ENCODE measurements at regions not wholly inside any gene's neighbourhood (a gene's known extent, or its start where the extent isn't known, plus 50 kb on each side); places are given as distances from the start of the nearest gene placed in this dataset.

DNA sequence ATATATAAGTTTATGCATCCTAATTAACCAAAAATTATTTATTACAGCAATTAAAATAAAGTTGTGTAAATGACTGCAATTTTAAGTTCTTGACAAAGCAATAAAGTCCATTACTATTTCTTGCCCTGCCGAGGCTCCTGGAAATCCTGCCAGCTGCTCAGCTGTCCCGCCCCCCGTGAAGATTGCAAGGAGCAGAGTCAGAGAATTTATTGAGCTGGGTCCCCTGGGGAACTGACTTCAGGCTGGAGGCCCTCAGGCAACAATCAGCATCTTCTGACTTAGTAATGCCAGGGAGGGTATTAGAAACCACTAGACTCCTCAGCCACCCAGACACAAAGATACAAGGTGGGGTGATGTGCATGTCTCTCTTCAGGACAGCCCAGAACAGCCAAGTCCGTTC lies 92.3 kb downstream of the EDN3 start:
- no peaks in the 10 kb centered on the region for H3K4me1 Mint-ChIP-seq (ENCODE audit: low read depth)
- no peaks in the 10 kb centered on the region for H3K9me3 Mint-ChIP-seq
- H3K4me3 Mint-ChIP-seq: no peak overlapping the region
- peaks cover 1% of the 10 kb centered on the region for H3K27me3 Mint-ChIP-seq
- H3K27ac Mint-ChIP-seq: no peak overlapping the region
- intact Hi-C loops (cut with micrococcal nuclease): no loop called here
- no peaks in the 10 kb centered on the region for H3K36me3 Mint-ChIP-seq (ENCODE audit: low read depth)

DNA sequence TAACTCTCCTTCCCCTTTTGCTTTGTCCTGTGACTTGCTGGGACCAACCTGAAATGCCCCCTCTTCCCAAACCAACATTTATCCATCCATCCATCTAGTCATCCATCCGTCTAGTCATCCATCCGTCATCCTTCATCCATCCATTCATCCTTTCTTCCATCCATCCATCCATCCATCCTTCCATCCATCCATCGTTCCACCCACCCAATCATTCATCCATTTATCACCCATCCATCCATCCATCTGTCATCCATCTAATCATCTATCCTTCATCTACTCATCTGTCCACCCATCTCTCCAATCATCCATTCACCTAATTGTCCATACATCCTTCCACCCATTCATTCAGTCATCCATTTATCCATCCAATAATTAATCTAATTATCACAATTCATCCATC lies 92.7 kb downstream of the EDN3 start:
- intact Hi-C loops (cut with micrococcal nuclease): no loop called here
- no peak overlapping the region for H3K27ac Mint-ChIP-seq

DNA sequence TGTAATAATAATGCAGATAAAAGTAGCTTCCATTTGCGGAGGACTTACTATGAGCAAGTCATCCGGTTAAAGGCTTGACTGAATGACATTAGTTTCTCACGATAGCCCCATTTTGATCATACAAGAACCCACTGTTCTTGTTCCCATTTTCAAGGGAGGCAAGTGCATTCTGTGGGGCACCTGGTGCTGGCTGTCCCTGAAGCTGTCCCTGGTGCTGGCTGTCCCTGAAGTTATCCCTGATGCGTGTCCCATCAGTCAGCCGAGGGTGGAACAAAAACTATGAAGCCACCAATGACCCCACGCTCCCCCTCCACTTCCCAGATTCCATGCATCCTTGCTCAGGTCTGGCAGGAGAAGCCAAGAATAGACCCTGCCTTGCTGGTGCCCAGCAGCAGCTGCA lies 95.3 kb downstream of the EDN3 start:
- Mint-ChIP-seq H3K27me3 (no peaks in the 10 kb centered on the region), H3K4me1 (ENCODE audit: low read depth) (no peaks in the 10 kb centered on the region), H3K27ac (no peak overlapping the region), H3K36me3 (ENCODE audit: low read depth) (no peaks in the 10 kb centered on the region), H3K9me3 (no peaks in the 10 kb centered on the region), H3K4me3 (no peak overlapping the region)
- intact Hi-C loops (cut with micrococcal nuclease): no loop called here

More for the DNA sequence above, 92.7 kb downstream of the EDN3 start:
- Mint-ChIP-seq H3K4me3 (no peak overlapping the region), H3K27me3 (peaks cover 1% of the 10 kb centered on the region), H3K4me1 (ENCODE audit: low read depth) (no peaks in the 10 kb centered on the region), H3K36me3 (ENCODE audit: low read depth) (no peaks in the 10 kb centered on the region), H3K9me3 (no peaks in the 10 kb centered on the region)

DNA sequence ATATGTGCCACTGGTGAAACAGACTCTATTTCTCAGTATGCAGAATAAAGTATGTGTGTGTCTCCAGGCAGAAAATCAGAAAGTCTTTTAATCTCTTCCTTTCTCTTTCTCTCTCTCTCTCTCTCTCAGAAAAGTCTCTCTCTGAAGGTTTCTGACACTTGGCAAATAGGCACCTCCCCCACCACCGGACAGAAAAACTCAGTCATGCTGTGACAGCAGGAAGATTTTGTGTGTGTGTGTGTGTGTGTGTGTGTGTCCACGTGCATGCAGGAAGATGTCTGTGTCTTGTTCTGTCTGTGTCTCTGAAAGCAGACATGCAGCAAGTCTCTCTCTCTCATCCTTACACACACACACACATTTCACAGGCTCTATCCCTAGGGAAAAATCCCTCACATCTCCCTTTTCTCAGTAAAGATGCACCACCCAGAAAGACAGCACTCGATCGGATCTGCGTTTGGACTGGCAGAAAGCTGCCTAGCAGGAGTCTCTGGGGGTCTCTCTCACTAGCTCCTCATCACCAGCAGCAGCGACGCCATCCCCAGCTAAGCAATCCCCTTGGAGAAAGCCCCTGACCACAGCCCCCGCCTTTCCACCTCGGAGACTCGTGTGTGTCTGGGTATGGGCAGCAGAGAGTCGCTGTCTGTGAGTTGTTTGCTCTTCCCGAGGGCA lies 98.3 kb downstream of the EDN3 start:
- intact Hi-C loops (cut with micrococcal nuclease): no loop called here
- Mint-ChIP-seq H3K27me3 (no peaks in the 10 kb centered on the region), H3K36me3 (ENCODE audit: low read depth) (no peaks in the 10 kb centered on the region), H3K9me3 (no peaks in the 10 kb centered on the region), H3K27ac (no peak overlapping the region), H3K4me3 (no peak overlapping the region), H3K4me1 (ENCODE audit: low read depth) (no peaks in the 10 kb centered on the region)

DNA sequence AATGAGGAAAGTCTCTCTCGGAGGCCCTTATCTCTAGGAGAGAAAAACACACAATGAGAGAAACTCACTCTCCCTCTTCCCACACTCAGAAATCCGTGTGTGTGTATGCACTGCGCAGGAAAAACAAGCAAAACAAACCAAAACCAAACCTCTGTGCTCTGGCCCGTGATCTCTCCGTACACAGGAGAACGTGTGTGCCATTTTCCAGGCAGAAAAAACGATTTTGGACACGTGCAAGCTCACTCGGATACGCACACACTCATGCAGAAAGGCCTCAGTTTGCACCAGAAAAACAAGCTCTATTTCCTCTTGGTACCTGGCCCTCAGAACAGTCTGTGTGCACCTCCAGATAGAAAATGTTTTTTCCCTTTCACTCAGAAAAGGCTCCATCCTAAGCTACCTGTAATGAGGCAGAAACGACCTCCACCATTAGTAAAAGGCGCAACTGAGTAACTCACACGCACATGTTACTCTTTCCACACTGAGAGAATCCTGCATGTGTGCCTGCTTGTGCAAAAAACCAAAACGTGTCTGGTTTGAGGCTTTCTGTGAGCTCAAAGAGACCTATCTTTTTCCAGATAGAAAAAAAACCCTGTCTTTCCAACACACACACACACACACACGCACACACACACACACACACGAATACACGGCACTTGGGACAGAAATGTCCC lies 99.2 kb downstream of the EDN3 start:
- intact Hi-C loops (cut with micrococcal nuclease): loop anchor here (10.0 kb wide), 2 partner anchors 185 to 345 kb away; no protein-coding TSS in a partner anchor

DNA sequence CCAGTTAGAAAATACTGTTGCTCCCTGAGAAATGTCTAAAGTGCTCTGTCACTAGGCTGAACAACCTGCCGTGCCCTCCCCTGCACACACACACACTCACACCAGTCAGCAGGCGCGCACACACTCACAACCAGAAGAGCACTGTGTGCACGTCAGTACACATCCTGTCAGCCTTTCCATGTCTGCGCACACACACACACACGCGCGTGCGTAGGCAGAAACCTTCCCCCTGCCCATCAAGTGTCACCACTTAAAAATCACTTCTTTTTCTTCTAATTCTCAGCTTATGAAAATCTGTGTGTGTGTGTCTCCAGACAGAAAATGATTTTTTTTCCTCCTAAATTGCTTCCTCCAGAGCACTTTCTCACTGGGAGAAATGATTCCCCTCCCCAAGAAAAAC lies 100.3 kb downstream of the EDN3 start:
- H3K27ac Mint-ChIP-seq: no peak overlapping the region
- intact Hi-C loops (cut with micrococcal nuclease): loop anchor here (10.0 kb wide), 2 partner anchors 186 to 346 kb away; no protein-coding TSS in a partner anchor

More for the DNA sequence above, 99.2 kb downstream of the EDN3 start:
- Mint-ChIP-seq H3K9me3 (no peaks in the 10 kb centered on the region), H3K27me3 (no peaks in the 10 kb centered on the region), H3K4me3 (no peak overlapping the region), H3K4me1 (ENCODE audit: low read depth) (no peaks in the 10 kb centered on the region), H3K36me3 (ENCODE audit: low read depth) (no peaks in the 10 kb centered on the region), H3K27ac (no peak overlapping the region)

DNA sequence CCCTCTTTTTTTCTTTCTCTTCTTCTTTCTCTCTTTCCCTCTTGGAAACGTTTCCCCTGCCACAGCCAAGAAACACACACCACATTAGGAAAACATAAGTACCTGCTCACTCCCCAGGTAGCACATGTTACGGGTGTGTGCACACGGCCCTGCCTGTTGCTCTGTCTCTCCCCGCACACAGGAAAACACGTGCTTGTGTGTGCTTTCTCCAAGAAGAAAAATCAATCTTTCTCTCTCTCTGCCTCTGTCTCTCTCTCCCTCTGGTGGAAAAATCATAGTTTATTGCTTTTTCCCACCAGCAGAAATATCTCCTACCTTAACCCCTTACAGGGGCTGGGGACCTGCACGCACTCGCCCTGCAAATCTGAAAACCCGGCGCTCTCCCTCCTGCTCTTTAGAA lies 102.3 kb downstream of the EDN3 start:
- H3K9me3 Mint-ChIP-seq: no peaks in the 10 kb centered on the region
- H3K4me1 Mint-ChIP-seq (ENCODE audit: low read depth): no peaks in the 10 kb centered on the region
- H3K36me3 Mint-ChIP-seq (ENCODE audit: low read depth): no peaks in the 10 kb centered on the region
- no peak overlapping the region for H3K27ac Mint-ChIP-seq
- no peak overlapping the region for H3K4me3 Mint-ChIP-seq
- intact Hi-C loops (cut with micrococcal nuclease): loop anchor here (2.0 to 10.0 kb wide), 3 partner anchors 188 to 348 kb away; no protein-coding TSS in a partner anchor
- H3K27me3 Mint-ChIP-seq: peaks cover 2% of the 10 kb centered on the region

More for the DNA sequence above, 100.3 kb downstream of the EDN3 start:
- H3K4me3 Mint-ChIP-seq: no peak overlapping the region
- H3K27me3 Mint-ChIP-seq: peaks cover 1% of the 10 kb centered on the region
- no peaks in the 10 kb centered on the region for H3K36me3 Mint-ChIP-seq (ENCODE audit: low read depth)
- no peaks in the 10 kb centered on the region for H3K9me3 Mint-ChIP-seq
- H3K4me1 Mint-ChIP-seq (ENCODE audit: low read depth): no peaks in the 10 kb centered on the region

DNA sequence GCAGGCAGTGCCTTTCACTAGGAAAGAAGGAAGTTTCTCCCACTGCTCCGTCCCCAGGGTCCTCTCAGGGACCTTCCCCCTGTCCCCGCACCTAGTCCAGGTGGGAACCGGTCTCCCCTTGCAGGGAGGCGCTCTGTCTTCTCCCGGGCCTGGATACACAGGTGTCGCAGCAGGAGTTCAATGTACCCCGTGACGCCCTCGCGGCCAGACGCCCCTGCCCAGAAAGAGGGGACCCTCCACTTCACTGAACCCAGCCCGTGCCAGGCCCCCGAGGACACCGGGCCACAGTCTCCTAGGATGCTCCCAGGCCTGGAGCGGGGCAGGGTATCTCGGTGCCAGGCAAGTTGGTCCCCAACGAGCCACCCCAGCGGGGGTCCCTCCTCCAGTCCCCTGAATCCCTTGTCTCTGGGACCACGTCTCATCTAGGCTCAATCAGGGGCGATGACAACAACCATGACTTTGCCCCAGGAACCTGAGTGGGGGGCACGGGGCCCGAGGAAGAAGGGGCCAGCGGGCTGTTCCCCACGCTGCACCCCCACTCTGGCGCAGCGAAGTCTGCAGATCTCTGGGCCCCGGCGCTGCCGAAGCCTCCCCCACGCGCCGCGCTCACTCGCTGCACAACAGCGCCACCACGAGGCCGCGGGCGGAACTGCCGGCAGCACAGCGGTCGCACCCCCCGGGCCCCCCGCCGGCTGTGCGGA lies 103.0 kb downstream of the EDN3 start:
- Mint-ChIP-seq H3K4me1 (ENCODE audit: low read depth) (no peaks in the 10 kb centered on the region), H3K36me3 (ENCODE audit: low read depth) (no peaks in the 10 kb centered on the region), H3K4me3 (no peak overlapping the region), H3K9me3 (no peaks in the 10 kb centered on the region), H3K27me3 (peaks cover 2% of the 10 kb centered on the region), H3K27ac (no peak overlapping the region)
- intact Hi-C loops (cut with micrococcal nuclease): loop anchor here (2.0 to 10.0 kb wide), 3 partner anchors 189 to 349 kb away; no protein-coding TSS in a partner anchor

DNA sequence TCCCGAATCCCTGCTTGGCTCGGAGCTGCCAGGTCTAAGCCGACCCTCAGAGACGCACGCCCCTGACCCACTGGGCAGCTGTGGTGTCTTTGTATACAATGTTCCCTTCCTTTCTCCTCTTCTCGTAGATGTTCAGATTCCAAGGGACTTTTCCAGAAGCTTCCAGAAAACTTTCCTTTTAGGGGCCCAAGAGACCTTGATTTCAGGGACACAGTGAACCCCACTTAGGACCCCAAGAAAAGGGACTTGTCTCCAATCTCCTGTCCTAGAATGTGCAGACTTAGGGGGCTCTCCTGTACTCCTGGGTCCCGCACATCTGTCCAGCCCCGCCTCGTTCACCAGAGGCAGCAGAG lies 103.5 kb downstream of the EDN3 start:
- Mint-ChIP-seq H3K36me3 (ENCODE audit: low read depth) (no peaks in the 10 kb centered on the region), H3K27me3 (peaks cover 2% of the 10 kb centered on the region), H3K4me1 (ENCODE audit: low read depth) (no peaks in the 10 kb centered on the region), H3K27ac (no peak overlapping the region), H3K9me3 (no peaks in the 10 kb centered on the region), H3K4me3 (no peak overlapping the region)
- intact Hi-C loops (cut with micrococcal nuclease): loop anchor here (2.0 to 10.0 kb wide), 3 partner anchors 189 to 349 kb away; no protein-coding TSS in a partner anchor

DNA sequence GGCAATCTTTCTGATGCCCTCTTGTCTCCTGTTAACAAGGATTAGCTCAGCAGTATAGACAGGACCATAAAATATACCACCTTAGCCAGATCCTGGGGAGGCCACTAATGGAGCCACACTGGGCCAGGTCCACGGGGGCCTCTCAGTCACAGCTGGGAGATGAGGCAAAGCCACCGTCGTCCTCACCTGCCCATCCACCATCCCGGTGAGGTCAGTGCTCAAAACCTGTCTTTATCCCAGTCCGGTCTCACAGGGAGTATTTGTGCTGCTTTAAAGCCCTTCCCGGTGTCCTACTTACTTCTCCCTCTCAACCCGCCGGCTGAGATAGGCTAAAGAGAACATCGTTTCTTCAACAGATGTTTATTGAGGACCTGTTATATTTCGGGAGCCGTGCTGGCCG lies 104.3 kb downstream of the EDN3 start:
- Mint-ChIP-seq H3K27me3 (peaks cover 2% of the 10 kb centered on the region), H3K36me3 (ENCODE audit: low read depth) (no peaks in the 10 kb centered on the region), H3K4me3 (no peak overlapping the region), H3K27ac (no peak overlapping the region), H3K9me3 (no peaks in the 10 kb centered on the region), H3K4me1 (ENCODE audit: low read depth) (no peaks in the 10 kb centered on the region)
- intact Hi-C loops (cut with micrococcal nuclease): loop anchor here (10.0 kb wide), 2 partner anchors 190 to 350 kb away; no protein-coding TSS in a partner anchor

DNA sequence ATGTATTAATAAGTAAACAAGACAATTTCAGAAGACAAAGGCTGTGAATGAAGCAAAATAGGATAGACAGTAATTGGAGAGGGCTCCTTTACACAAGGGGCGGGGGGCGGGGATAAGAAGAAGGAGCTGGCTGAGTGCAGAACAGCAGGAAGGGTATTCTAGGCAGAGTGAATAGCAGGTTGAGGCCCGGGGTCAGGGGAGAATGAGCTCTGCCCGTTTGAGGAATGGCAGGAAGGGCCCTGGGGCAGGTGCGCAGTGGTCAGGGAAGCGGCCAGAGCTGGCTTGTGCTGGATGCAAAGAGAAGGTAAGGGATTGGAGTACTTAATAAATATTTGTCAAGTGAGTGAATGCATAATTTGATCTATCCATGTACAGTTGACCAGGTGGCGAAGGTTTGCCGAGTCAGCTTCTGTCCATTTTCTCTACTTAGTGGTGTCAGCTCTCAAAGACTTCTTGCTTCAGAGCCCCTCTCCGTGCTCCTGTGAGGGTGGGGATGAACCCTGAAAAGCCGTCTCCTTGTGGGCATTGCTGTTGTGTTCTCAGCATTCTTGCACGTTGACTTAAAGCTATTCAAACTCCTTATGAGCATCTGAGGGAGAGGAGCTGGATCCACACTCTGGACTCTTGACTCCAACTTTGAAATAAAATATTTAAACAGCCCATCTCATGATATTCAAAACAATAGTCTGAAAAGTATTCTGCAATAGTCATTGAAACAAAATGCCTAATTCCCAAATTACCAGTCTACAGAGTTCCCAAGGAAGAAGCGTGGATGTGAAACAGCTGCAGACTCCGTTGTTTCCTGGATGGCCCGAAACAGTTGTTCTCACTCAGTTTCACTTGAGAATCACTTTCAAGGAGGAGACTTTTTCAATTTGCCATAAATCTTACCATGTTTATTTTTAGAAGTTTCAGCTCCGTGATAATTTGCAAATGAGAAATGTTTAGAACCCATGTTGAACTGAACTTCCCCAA lies 105.1 kb downstream of the EDN3 start:
- Mint-ChIP-seq H3K4me1 (ENCODE audit: low read depth) (no peaks in the 10 kb centered on the region), H3K9me3 (no peaks in the 10 kb centered on the region), H3K36me3 (ENCODE audit: low read depth) (no peaks in the 10 kb centered on the region), H3K4me3 (no peak overlapping the region), H3K27ac (no peak overlapping the region), H3K27me3 (peaks cover 2% of the 10 kb centered on the region)
- intact Hi-C loops (cut with micrococcal nuclease): loop anchor here (10.0 kb wide), 2 partner anchors 191 to 351 kb away; no protein-coding TSS in a partner anchor

DNA sequence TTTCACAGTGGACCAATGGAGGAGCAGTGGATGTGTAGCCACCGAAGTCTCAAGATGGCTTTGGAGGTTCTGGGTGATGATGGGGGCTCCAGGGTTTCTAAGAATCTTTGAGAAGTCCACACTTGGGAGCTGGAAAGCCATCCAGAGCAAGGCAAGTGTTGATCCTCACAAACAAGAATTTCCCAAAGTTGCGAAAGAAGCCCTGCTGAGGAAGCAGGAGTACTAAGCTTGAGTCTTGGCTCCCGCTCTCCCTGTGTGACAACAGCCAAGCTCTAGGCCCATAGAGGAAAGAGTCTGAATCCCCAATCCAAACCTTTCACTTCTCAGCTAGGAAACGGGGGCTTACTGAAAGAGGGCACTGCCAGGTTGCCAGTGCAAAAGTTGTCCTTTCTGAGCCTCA lies 106.0 kb downstream of the EDN3 start:
- H3K4me3 Mint-ChIP-seq: no peak overlapping the region
- H3K27ac Mint-ChIP-seq: no peak overlapping the region
- no peaks in the 10 kb centered on the region for H3K9me3 Mint-ChIP-seq
- H3K27me3 Mint-ChIP-seq: peaks cover 2% of the 10 kb centered on the region
- no peaks in the 10 kb centered on the region for H3K36me3 Mint-ChIP-seq (ENCODE audit: low read depth)
- no peaks in the 10 kb centered on the region for H3K4me1 Mint-ChIP-seq (ENCODE audit: low read depth)
- intact Hi-C loops (cut with micrococcal nuclease): loop anchor here (10.0 kb wide), 2 partner anchors 192 to 352 kb away; no protein-coding TSS in a partner anchor

DNA sequence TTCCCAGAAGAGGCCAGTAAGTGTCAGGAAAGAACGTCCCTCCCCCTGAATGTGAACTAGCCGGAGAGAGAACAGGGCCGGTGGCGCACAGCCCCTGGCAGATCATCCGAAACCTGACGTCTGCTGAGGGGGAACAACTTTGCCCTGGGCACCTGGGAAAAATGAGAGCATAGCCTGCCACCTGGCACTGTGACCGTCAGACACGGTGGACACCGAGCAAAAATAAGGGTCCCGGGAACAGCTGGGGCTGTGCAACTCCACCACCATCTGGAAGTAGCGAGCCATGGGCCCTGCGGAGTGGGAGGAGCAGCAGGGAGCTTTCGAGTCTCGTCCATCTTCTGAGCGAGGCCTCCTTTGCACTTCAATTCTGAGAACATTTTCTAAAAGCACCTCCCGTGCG lies 110.8 kb downstream of the EDN3 start:
- no peaks in the 10 kb centered on the region for H3K4me1 Mint-ChIP-seq (ENCODE audit: low read depth)
- intact Hi-C loops (cut with micrococcal nuclease): no loop called here
- H3K27ac Mint-ChIP-seq: no peak overlapping the region
- H3K36me3 Mint-ChIP-seq (ENCODE audit: low read depth): no peaks in the 10 kb centered on the region
- H3K4me3 Mint-ChIP-seq: no peak overlapping the region
- H3K27me3 Mint-ChIP-seq: peaks cover 1% of the 10 kb centered on the region
- no peaks in the 10 kb centered on the region for H3K9me3 Mint-ChIP-seq

Data from dendritic cell treated with granulocyte-macrophage colony-stimulating factor and Interleukin-4, amounts not matched to agents 40 ng/mL and 50 ng/mL, for 4 days (primary cell).